GM18519 (cell line): ENCODE measurements at regions not wholly inside any gene's neighbourhood (a gene's known extent, or its start where the extent isn't known, plus 50 kb on each side); places are given as distances from the start of the nearest gene placed in this dataset.

Experiments used
- ATAC-seq: cut with Tn5 transposase; IDR thresholded peaks from one replicate; pipeline ENCODE4 v1.9.1; 2021; ENCODE audit warnings: mild to moderate bottlenecking, moderate library complexity; ENCODE audit not compliant: unreplicated experiment, low FRiP score

DNA sequence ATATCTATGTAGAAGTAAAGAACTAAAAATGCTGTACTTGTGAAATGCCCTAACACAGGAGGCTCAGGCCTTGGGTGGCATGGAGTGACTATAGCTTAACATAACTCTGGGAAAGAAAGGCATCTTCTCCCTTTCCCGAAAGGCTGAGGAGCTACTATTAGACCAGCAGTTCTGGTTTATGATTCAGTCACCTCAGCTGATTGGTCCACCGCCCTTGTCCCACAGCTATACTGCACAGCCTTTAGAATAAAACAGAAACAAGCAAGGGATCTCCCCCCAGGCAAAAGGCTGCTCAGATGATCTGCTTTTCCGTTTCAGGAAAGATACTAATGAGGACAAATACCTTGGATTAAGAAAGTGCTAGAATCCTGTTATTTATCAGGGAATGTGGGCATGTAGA, 171.3 kb downstream of the SNCA start:
- no peak for ATAC-seq

GRCh38 chr4:89664521-89664920, 172.4 kb downstream of the SNCA start:
- ATAC-seq = no peak

- no peak for ATAC-seq
Observed at GRCh38 chr4:89661173-89661899, 175.6 kb downstream of the SNCA start.

GRCh38 chr4:89660444-89661172, 176.4 kb downstream of the SNCA start:
- ATAC-seq = no peak

DNA sequence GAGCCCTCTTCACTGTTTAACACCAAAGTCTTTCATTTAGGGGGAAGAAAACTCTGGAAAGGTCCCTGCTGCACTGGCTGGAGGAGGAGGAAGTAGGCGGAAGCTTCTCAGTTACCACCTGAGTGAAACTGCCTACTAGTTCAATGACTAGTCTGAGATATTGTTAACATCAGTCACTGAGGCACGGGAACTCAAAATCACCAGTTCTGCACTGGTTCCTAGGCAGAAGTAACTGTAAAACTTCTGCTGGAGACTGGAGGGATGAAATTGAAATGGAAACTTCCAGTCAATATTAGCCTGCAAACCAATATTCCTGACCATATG, 178.3 kb downstream of the SNCA start:
- ATAC-seq = peak; percentile 90

GRCh38 chr4:89657931-89658700, 178.8 kb downstream of the SNCA start:
- peak; percentile 65 for ATAC-seq

GRCh38 chr4:89653012-89653411, 183.9 kb downstream of the SNCA start:
- ATAC-seq = no peak

DNA sequence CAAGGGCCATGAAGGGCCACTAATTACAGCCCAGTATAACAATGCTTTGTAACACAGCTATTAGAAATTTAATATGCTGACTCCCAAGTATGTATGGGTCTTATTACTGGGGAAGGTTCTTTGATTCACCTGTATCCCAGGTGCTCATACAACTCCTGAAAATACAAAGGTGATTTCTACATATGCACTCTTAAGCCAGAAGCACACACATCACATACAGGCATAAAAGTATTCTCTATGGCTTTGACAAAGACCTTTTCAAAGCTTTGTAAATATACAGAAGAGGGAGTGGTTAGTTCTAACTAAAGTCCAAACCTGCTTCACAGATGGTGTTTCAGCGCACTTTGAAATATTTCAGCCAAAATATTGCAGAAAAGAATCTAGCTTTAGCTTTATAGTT, 191.5 kb downstream of the SNCA start:
- no peak for ATAC-seq

- ATAC-seq = no peak
Observed at GRCh38 chr4:89641367-89641687, 195.6 kb downstream of the SNCA start.

- peak; percentile 61 for ATAC-seq
Observed at GRCh38 chr4:89640620-89641366, 196.2 kb downstream of the SNCA start.

GRCh38 chr4:89639395-89639794, 197.6 kb downstream of the SNCA start:
- ATAC-seq = no peak

DNA sequence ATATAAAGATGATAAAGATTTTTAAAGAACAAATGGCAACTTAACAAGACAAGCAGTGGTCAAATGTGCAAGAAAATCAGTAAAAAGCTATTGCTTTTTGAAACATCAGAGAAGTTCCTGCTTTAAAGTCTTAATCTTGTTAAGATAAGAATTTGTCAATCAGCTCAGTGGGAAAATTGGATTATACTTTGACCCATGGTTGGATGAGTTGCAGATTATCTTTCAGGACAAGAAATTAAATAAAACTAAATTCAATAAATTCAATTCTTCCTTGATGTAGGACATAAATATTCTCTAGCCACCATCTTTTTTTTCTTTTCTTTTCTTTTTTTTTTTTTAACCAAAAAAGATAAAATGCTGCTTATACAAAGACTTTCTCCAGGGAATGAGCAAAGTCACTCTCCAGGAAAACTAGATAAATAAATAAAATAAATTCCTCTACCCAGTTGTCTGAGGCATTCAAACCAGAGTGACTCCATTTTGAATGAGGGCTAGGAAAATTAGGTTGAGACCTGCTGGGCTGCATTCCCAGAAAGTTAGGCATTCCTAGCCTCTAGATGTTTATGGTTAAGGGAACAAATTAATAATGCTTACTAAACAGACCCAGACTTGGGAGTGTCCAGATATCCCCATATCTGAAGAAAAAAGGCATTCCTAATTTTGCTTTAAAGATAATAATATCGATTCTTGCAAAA, 211.2 kb downstream of the SNCA start:
- no peak for ATAC-seq

DNA sequence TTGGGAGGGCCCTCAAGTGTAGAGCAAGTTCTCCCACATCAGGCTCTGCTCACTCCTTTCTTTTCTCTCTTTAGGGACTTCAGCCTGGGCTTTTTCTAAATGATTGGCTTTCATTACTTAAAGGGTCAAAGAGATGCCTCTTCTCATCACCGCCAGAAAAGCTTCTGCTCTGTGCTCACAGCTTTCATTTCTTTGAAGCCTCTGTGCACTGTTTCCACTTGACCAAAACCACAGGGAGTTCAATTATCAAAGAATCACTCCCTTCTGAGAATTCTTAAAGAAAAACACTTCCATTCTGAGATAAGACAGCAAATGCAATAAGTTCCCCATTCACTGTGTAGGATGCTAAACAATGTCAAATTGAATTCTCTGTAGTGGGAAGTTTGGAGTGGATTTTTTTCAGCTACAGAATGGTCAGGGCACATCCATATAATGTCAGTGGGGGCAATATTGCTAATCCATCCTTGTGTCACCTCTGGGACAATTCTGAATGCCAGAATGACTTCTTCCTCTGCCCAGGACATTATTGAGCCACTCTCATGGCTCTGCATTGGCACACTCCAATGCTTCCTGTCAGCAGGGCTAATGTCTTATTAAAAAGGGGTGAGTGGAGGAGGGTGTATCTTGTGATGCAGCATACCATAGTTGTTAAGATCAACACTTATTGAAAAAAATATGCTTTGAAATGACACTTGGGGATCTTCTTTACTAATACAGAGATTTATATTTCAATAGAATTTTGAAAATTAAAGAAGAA, 217.6 kb downstream of the SNCA start:
- ATAC-seq = no peak

GRCh38 chr4:89618151-89618550, 218.8 kb downstream of the SNCA start:
- no peak for ATAC-seq

DNA sequence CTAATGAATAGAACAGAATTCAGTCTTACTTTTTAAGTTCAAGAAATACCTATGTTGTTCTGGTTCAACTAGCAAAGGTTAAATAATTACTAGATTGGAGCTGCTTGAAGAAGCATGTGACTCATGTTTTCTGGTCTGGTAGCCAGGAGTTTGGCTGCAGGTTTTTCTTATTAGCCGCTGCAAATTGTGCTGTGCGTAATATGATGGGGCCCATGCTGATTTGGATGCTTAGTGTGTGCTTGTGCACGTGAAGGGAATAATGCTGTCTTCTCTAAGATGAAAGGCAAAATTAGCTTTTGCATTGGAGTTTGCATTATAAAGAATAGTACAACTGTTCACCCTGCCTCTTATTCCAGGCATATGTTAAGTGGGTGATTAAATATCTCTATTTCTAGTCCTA, 219.6 kb downstream of the SNCA start:
- ATAC-seq = no peak

DNA sequence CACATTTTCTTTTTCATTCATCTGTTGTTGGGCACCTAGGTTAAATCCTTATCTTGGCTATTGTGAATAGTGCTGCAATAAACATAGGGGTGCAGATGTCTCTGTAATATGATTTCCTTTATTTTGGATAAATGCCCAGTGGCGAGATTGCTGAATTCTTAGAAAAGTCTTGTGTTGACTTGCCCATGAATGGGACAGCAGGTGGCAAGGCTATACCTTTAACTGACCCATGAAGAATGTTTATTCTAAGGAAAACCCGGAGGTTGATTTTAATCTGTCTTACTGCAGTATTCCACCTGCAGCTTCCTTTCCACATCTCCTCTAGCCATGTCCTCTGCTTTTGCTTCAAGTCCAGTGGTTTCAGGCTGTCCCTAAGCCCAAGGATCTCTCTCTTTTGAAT, 220.6 kb downstream of the SNCA start:
- no peak for ATAC-seq

DNA sequence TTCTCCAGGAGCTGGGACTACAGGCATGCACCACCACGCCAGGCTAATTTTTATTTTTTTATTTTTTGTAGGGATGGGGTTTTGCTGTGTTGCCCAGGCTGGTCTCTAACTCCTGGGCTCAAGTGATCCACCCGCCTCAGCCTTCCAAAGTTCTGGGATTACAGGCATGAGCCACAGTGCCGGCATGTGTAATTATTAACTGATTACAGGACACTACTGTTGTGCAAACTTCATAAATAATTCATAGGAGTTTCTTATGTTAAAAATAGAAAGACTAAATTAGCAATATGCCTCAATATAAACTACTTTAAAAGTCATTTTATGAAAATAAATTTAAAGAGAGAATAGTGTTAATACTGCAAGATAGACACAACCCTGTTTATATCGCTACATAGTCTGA, 221.9 kb downstream of the SNCA start:
- no peak for ATAC-seq

- no peak for ATAC-seq
Observed at GRCh38 chr4:89614155-89614554, 222.8 kb downstream of the SNCA start.

GRCh38 chr4:89610236-89610635, 226.7 kb downstream of the SNCA start:
- no peak for ATAC-seq

GRCh38 chr4:89609756-89610155, 227.2 kb downstream of the SNCA start:
- ATAC-seq = no peak
